VCaP (cell line): ENCODE measurements at regions not wholly inside any gene's neighbourhood (a gene's known extent, or its start where the extent isn't known, plus 50 kb on each side); places are given as distances from the start of the nearest gene placed in this dataset.
"Not testable (repeated sequence)": the region's sequence is repeated elsewhere in the genome, so short reads cannot be mapped to it uniquely, and the experiment has no call there.

Experiments used
- H3K27ac ChIP-seq: fragments of 450-650 bp; 2 replicates; pipeline ENCODE4 v1.5.1; 2017
- TF ChIP-seq, protein P1 (sequence below): fragments of 450-650 bp; conservative IDR thresholded peaks from 2 replicates; pipeline ENCODE4 v1.5.1; 2017; ENCODE audit warnings: mild to moderate bottlenecking, moderate library complexity

DNA sequence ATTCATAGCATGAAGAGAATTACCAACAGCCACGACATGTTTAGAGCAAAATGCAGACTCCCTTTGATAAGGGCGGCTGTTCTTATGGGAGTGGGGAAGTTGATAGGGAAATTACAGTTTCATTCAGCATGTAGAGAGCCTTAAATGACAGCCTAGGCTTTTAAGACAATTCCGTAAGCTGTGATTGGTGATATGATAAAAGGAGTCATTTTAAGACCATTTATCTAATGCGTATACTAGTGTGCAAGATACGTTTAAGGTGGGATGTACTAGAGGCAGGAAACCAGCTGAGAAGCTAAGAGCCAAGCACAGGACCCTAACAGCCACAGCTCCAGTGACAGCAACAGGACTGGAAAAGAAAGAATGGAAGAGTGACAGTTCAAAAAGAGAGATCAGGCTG lies 102.2 kb upstream of the ZFP42 start:
- H3K27ac ChIP-seq = no peak overlapping the region
- TF ChIP-seq, protein P1, sequence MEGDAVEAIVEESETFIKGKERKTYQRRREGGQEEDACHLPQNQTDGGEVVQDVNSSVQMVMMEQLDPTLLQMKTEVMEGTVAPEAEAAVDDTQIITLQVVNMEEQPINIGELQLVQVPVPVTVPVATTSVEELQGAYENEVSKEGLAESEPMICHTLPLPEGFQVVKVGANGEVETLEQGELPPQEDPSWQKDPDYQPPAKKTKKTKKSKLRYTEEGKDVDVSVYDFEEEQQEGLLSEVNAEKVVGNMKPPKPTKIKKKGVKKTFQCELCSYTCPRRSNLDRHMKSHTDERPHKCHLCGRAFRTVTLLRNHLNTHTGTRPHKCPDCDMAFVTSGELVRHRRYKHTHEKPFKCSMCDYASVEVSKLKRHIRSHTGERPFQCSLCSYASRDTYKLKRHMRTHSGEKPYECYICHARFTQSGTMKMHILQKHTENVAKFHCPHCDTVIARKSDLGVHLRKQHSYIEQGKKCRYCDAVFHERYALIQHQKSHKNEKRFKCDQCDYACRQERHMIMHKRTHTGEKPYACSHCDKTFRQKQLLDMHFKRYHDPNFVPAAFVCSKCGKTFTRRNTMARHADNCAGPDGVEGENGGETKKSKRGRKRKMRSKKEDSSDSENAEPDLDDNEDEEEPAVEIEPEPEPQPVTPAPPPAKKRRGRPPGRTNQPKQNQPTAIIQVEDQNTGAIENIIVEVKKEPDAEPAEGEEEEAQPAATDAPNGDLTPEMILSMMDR = no peak

DNA sequence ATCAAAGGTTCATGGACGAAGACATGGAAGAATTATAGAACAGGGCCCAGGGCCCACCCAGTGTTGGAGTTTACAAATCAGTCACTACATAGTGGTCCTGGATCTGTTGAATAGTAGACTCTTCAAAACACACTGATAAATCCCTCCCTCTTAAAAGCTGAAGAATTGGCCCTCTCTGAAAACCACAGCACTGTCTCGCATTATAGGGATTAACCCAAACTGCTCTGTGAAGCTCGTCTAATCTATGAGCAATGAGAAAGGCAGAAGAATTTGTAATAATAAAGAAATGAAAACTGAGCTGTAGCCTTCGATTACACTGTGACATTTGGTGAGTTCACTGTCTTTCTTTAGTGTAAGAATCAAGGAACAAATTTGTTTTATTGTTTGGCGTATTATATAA lies 92.5 kb upstream of the ZFP42 start:
- TF ChIP-seq, protein P1 = no peak

DNA sequence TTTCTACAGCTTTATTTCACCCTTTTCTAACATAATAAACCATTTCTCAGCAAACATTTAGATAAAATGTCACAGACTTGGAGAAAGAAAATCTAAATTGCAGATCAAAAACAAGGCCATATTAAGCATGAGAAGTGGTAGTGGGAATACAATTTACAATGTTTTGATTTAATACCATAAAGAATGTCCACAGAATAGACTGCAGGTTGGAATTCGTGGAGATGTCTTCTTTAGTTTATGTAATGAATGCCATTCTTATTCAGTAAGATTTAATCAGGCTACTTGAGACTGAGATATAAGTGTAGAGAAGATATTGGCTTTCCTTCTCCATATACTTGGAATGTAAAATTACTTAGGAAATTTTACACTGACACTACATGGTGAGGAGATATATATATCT lies 91.9 kb upstream of the ZFP42 start:
- TF ChIP-seq, protein P1 = no peak
- no peak overlapping the region for H3K27ac ChIP-seq

More for the DNA sequence above, 92.5 kb upstream of the ZFP42 start:
- H3K27ac ChIP-seq = no peak overlapping the region

DNA sequence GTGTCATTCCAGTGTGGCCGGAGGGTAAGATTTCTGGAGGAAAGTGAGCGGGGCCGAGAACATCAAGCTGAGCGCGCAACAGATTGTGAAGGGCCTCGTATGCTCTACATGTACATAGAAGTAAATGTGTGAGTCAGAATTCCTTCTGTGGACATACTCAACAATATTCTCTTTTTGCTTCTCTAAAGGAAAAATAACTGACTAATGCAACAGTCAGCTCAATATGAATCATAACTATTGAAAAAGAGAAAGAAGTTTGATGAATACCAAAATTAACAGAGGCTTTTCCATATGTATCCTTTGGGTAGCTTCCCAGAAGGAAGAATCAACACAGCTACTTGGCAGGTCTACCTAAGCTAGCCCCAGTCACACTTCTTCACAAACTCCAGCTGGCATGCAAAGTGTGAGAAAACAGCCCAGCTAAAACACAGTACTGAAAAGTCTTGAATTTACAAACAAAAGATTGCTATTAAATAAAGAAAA lies 87.5 kb upstream of the ZFP42 start:
- TF ChIP-seq, protein P1 = no peak
- H3K27ac ChIP-seq = no peak overlapping the region

DNA sequence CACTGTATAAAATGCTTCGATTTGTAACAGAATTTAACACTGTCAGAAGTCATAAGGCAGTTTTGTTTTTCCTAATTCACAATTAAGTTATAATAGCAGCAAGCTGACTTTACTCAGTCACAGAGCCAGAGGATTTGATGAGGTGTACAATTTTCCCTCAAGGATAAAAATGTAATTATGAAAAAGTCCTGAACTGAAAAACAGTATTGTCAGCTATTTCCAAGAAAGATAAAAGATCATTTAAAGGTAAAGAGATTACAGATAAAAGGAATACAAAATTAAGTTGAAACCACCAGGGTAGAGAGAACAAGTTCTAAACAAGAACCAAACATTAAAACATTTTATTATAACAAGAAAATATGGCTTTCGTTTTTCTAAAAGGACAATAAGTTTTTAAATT lies 86.8 kb upstream of the ZFP42 start:
- TF ChIP-seq, protein P1 = no peak

DNA sequence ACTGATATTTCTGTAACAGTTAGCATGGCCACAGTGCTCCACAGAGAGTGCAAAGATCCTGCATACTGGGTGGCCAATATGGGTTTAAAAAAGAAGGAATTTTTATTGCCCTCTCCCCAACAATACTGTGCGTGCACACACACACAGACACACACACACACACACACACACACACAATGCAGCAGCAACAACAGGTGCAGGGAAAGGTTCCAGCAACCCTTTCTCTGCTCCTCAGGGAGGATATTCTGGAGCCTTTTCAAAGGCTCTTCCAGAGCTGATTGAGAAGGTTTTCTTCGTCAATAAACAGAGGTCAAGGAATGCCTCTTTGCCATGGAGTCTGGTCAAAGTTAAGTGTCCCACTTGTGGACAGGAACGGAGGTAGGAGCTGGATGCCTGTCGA lies 84.8 kb upstream of the ZFP42 start:
- H3K27ac ChIP-seq = no peak overlapping the region
- TF ChIP-seq, protein P1 = no peak

More for the DNA sequence above, 86.8 kb upstream of the ZFP42 start:
- H3K27ac ChIP-seq = no peak overlapping the region

DNA sequence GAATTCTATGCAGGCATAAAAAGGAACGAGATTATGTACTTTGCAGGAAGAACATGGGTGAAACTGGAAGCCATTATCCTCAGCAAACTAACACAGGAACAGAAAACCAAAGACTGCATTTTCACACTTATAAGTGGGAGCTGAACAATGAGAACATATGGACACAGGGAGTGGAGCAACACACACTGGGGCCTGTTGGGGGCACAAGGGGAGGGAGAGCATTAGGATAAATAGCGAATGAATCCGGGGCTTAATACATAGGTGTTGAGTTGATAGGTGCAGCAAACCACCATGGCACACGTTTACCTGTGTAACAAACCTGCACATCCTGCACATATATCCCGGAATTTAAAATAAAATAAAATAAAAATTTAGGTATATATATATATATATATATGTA lies 80.2 kb upstream of the ZFP42 start:
- not testable (repeated sequence) for H3K27ac ChIP-seq

DNA sequence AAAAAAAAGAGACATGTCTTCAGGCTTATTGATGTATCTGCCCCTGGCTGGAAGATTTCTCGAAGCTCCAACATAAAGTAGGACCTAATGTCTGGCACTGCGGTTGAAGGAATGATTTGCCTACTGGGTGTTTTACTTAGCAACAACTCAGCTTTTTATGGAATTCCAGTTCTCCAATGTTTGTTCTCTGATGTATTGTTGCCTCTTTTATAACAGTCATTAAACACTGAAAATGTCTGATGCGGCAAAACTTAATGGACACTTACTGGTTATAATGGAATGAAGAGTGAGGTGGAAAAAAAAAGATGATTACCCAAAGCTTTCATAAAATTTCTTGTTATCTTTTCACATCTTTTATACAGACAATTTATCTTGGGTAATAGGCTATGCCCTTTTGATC lies 75.6 kb upstream of the ZFP42 start:
- TF ChIP-seq, protein P1 = no peak
- no peak overlapping the region for H3K27ac ChIP-seq
